ENCODE measurements at regions not wholly inside any gene's neighbourhood (a gene's known extent, or its start where the extent isn't known, plus 50 kb on each side); places are given as distances from the start of the nearest gene placed in this dataset.

DNA sequence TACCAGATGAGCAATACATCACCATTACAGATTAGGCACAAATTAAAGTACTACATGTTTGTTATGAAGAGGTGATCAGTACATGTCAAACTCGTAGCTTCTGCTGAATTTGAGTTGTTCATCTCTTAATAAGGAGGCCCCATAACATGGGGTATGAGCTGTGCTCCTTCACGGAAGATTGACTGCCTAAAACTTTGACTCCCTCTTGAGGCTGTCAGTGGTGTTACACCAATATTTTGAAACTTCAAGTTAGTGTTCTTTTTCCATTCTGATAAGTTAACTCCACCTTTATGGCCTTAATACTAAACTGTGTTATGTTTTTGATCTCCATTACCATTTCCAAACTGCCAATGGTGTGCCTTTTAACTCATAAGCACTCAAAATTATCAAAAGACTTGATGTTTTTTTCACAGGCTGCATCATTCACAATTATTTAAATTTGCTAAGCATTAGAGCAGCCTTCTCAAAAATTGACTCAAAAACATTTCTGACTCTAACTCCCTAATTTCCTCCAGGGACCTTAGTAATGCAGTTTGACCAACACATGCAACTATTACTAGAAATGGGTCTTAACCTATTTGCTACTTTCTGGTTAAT is 1591.5 kb downstream of the PCDH9 start:
- in situ Hi-C loops (cut with MboI): no loop called here
- TF ChIP-seq TAF1 (IDR thresholded peaks at IDR 0.05; ENCODE audit: borderline replicate concordance, low read depth, low read length): no peak
- no peak for TF ChIP-seq FOXK2 (IDR thresholded peaks at IDR 0.05)
- peak; percentile 64; the same call in 1 of the 2 replicates for TF ChIP-seq SMC3 (IDR thresholded peaks at IDR 0.05; ENCODE audit: borderline replicate concordance, low read length)
- TF ChIP-seq MYC (IDR thresholded peaks at IDR 0.05; ENCODE audit: insufficient read depth, insufficient read length, insufficient replicate concordance, low read length, severe bottlenecking): no peak
- no peak for TF ChIP-seq JUND (IDR thresholded peaks at IDR 0.05; ENCODE audit: low read depth, low read length)
- no peak for TF ChIP-seq ATF7 (IDR thresholded peaks at IDR 0.05; ENCODE audit: low read depth)
- TF ChIP-seq, protein P1, sequence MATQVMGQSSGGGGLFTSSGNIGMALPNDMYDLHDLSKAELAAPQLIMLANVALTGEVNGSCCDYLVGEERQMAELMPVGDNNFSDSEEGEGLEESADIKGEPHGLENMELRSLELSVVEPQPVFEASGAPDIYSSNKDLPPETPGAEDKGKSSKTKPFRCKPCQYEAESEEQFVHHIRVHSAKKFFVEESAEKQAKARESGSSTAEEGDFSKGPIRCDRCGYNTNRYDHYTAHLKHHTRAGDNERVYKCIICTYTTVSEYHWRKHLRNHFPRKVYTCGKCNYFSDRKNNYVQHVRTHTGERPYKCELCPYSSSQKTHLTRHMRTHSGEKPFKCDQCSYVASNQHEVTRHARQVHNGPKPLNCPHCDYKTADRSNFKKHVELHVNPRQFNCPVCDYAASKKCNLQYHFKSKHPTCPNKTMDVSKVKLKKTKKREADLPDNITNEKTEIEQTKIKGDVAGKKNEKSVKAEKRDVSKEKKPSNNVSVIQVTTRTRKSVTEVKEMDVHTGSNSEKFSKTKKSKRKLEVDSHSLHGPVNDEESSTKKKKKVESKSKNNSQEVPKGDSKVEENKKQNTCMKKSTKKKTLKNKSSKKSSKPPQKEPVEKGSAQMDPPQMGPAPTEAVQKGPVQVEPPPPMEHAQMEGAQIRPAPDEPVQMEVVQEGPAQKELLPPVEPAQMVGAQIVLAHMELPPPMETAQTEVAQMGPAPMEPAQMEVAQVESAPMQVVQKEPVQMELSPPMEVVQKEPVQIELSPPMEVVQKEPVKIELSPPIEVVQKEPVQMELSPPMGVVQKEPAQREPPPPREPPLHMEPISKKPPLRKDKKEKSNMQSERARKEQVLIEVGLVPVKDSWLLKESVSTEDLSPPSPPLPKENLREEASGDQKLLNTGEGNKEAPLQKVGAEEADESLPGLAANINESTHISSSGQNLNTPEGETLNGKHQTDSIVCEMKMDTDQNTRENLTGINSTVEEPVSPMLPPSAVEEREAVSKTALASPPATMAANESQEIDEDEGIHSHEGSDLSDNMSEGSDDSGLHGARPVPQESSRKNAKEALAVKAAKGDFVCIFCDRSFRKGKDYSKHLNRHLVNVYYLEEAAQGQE (IDR thresholded peaks at IDR 0.05; ENCODE audit: low read depth, low read length): no peak
- no peak for TF ChIP-seq NFYA (IDR thresholded peaks at IDR 0.05; ENCODE audit: borderline replicate concordance, low read depth, low read length)
- 0 out of 2 replicates have a peak, but pooled peaks have one; percentile 38 for TF ChIP-seq STAT1 (conservative IDR thresholded peaks at IDR 0.05)
- no peak for TF ChIP-seq MYB (IDR thresholded peaks at IDR 0.05; ENCODE audit: borderline replicate concordance, low read depth, low read length)
- TF ChIP-seq ZNF207 (IDR thresholded peaks at IDR 0.05; ENCODE audit: borderline replicate concordance): no peak
- TF ChIP-seq, protein P2, sequence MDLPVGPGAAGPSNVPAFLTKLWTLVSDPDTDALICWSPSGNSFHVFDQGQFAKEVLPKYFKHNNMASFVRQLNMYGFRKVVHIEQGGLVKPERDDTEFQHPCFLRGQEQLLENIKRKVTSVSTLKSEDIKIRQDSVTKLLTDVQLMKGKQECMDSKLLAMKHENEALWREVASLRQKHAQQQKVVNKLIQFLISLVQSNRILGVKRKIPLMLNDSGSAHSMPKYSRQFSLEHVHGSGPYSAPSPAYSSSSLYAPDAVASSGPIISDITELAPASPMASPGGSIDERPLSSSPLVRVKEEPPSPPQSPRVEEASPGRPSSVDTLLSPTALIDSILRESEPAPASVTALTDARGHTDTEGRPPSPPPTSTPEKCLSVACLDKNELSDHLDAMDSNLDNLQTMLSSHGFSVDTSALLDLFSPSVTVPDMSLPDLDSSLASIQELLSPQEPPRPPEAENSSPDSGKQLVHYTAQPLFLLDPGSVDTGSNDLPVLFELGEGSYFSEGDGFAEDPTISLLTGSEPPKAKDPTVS (IDR thresholded peaks at IDR 0.05; ENCODE audit: low read depth, low read length): no peak
- no peak for TF ChIP-seq ZNF217 (IDR thresholded peaks at IDR 0.05)
- TF ChIP-seq RAD21 (IDR thresholded peaks at IDR 0.05; ENCODE audit: insufficient read depth, low read depth, low read length): peak; percentile 75
- TF ChIP-seq IKZF1 (conservative IDR thresholded peaks at IDR 0.05): no peak
- TF ChIP-seq, protein P3, sequence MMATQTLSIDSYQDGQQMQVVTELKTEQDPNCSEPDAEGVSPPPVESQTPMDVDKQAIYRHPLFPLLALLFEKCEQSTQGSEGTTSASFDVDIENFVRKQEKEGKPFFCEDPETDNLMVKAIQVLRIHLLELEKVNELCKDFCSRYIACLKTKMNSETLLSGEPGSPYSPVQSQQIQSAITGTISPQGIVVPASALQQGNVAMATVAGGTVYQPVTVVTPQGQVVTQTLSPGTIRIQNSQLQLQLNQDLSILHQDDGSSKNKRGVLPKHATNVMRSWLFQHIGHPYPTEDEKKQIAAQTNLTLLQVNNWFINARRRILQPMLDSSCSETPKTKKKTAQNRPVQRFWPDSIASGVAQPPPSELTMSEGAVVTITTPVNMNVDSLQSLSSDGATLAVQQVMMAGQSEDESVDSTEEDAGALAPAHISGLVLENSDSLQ (IDR thresholded peaks at IDR 0.05): peak; percentile 47
- no peak for TF ChIP-seq SIN3A (IDR thresholded peaks at IDR 0.05; ENCODE audit: low read depth, low read length)

More for the DNA sequence above, 1591.5 kb downstream of the PCDH9 start:
- no peaks in the 10 kb centered on the region for H3K79me2 ChIP-seq (ENCODE audit: control insufficient read depth, insufficient read depth, low read length)
- ChIA-PET CTCF (interaction anchor here (0.7 to 2.1 kb wide), 29 partner anchors 10 to 1599 kb away, joined by 3 to 22 read pairs (median 4); no protein-coding TSS in a partner anchor), SMC1A (ENCODE audit: uncharacterized antibody, unreplicated experiment) (interaction anchor here (0.9 to 1.8 kb wide), 25 partner anchors 10 to 1526 kb away, joined by 3 to 13 read pairs (median 4); no protein-coding TSS in a partner anchor), POLR2A (interaction anchor here (1.0 kb wide), 1 partner anchor 596 kb away, joined by 3 read pairs; no protein-coding TSS in a partner anchor), RAD21 (ENCODE audit: unreplicated experiment) (interaction anchor here (0.7 to 1.9 kb wide), 14 partner anchors 8 to 1167 kb away, joined by 3 to 14 read pairs (median 4); no protein-coding TSS in a partner anchor)
- H3K36me3 ChIP-seq (ENCODE audit: control insufficient read depth in 2 of 2, insufficient read depth in 2 of 2, low read length in 1 of 2): no peaks in the 10 kb centered on the region
- H4K20me1 ChIP-seq (ENCODE audit: control insufficient read depth, insufficient read depth): no peaks in the 10 kb centered on the region
- H2AFZ ChIP-seq (ENCODE audit: control insufficient read depth, low read depth, low read length): no peak overlapping the region
- no peaks in the 10 kb centered on the region for H3K27me3 ChIP-seq (replicated peaks in 1 of 2; ENCODE audit: control insufficient read depth in 2 of 2, insufficient read depth in 2 of 2, low read length in 1 of 2)
- intact Hi-C loops (cut with micrococcal nuclease; ENCODE audit: unreplicated experiment): loop anchor here (2.0 to 5.0 kb wide), 3 partner anchors 821 to 1166 kb away; no protein-coding TSS in a partner anchor
- DNase-seq (ENCODE audit: low read depth, low spot score) (no peak), ATAC-seq (peak; percentile 81), FAIRE-seq (no peak)
- 0% methylated on average over 2 of the region's 2 CpGs for WGBS (ENCODE audit: insufficient coverage, insufficient replicate concordance, low lambda C conversion rate, missing lambda C conversion rate)
- no peak overlapping the region for H3K4me3 ChIP-seq
- H3K4me2 ChIP-seq (ENCODE audit: control insufficient read depth, insufficient read depth): no peak overlapping the region
- no peaks in the 10 kb centered on the region for H3K4me1 ChIP-seq (ENCODE audit: control insufficient read depth, insufficient read depth, low read length)
- no peak overlapping the region for H3K27ac ChIP-seq (ENCODE audit: control insufficient read depth, insufficient read depth)
- BruUV-seq (replicated peaks): no TSS peak
- no peak overlapping the region for H3K9ac ChIP-seq (ENCODE audit: control insufficient read depth, insufficient read depth, low read length)
- no peaks in the 10 kb centered on the region for H3K9me3 ChIP-seq (replicated peaks; ENCODE audit: control insufficient read depth, insufficient read depth, low read length)
